SK-N-SH treated with all-trans-retinoic acid at 6 μM for 48 hours (cell line): ENCODE measurements at regions not wholly inside any gene's neighbourhood (a gene's known extent, or its start where the extent isn't known, plus 50 kb on each side); places are given as distances from the start of the nearest gene placed in this dataset.
A peak's percentile ranks its signal among the peaks of the same experiment; 100 is the strongest.
"Not testable (repeated sequence)": the region's sequence is repeated elsewhere in the genome, so short reads cannot be mapped to it uniquely, and the experiment has no call there.

Source experiments
- ATAC-seq: fragments of 200-7000 bp; cut with Tn5 transposase; 3 replicates; pipeline ENCODE4 v1.9.1; 2020; ENCODE audit warnings: mild to moderate bottlenecking, moderate library complexity
- ARNTL ChIP-seq: fragments of 450-650 bp; formaldehyde crosslinking; IDR thresholded peaks from 2 replicates; pipeline ENCODE4 v1.5.0; 2020; ENCODE audit warnings: low read depth, mild to moderate bottlenecking, moderate library complexity, borderline replicate concordance
- BACH2 ChIP-seq: fragments of 250-450 bp; sonication (Bioruptor Pico); IDR thresholded peaks from 2 replicates; pipeline ENCODE4 v1.9.0; 2021; ENCODE audit warnings: mild to moderate bottlenecking, borderline replicate concordance
- CSDC2 ChIP-seq: fragments of 250-450 bp; sonication (Bioruptor Pico); IDR thresholded peaks from 2 replicates; pipeline ENCODE4 v1.5.0; 2020; ENCODE audit warnings: mild to moderate bottlenecking, moderate library complexity
- ESRRG ChIP-seq: fragments of 250-450 bp; sonication (Bioruptor Pico); IDR thresholded peaks from 2 replicates; pipeline ENCODE4 v1.6.1; 2021; ENCODE audit warnings: mild to moderate bottlenecking
- GLIS3 ChIP-seq: fragments of 250-450 bp; sonication (Bioruptor Pico); IDR thresholded peaks from 2 replicates; pipeline ENCODE4 v1.5.0; 2020; ENCODE audit warnings: mild to moderate bottlenecking, moderate library complexity
- ISL1 ChIP-seq: fragments of 250-450 bp; sonication (Bioruptor Pico); IDR thresholded peaks from 2 replicates; pipeline ENCODE4 v2.1.2; 2022; ENCODE audit warnings: mild to moderate bottlenecking, moderate library complexity
- OSR1 ChIP-seq: fragments of 250-450 bp; sonication (Bioruptor Pico); IDR thresholded peaks from 2 replicates; pipeline ENCODE4 v1.8.0; 2022; ENCODE audit warnings: moderate library complexity, mild to moderate bottlenecking, inconsistent platforms
- RARB ChIP-seq: fragments of 250-450 bp; sonication (Bioruptor Pico); IDR thresholded peaks from 2 replicates; pipeline ENCODE4 v1.8.0; 2021; ENCODE audit warnings: mild to moderate bottlenecking, moderate library complexity
- SNAI2 ChIP-seq: fragments of 250-450 bp; sonication (Bioruptor Pico); IDR thresholded peaks from 2 replicates; pipeline ENCODE4 v1.5.0; 2020; ENCODE audit warnings: mild to moderate bottlenecking, moderate library complexity
- TCF4 ChIP-seq: fragments of 250-450 bp; sonication (Bioruptor Pico); IDR thresholded peaks from 2 replicates; pipeline ENCODE4 v1.8.0; 2021; ENCODE audit warnings: mild to moderate bottlenecking, moderate library complexity, borderline replicate concordance
- TOX ChIP-seq: fragments of 250-450 bp; sonication (Bioruptor Pico); IDR thresholded peaks from 2 replicates; pipeline ENCODE4 v1.8.0; 2021; ENCODE audit warnings: mild to moderate bottlenecking, moderate library complexity, borderline replicate concordance
- ZC3H10 ChIP-seq: fragments of 250-450 bp; sonication (Bioruptor Pico); IDR thresholded peaks from 2 replicates; pipeline ENCODE4 v1.5.1; 2021; ENCODE audit warnings: mild to moderate bottlenecking, moderate library complexity
- ZFP3 ChIP-seq: fragments of 250-450 bp; sonication (Bioruptor Pico); IDR thresholded peaks from 2 replicates; pipeline ENCODE4 v1.5.0; 2020; ENCODE audit warnings: mild to moderate bottlenecking, moderate library complexity
- ZFP30 ChIP-seq: fragments of 450-650 bp; formaldehyde crosslinking; IDR thresholded peaks from 2 replicates; pipeline ENCODE4 v1.5.0; 2022; ENCODE audit warnings: mild to moderate bottlenecking, moderate library complexity
- ZNF565 ChIP-seq: fragments of 450-650 bp; formaldehyde crosslinking; conservative IDR thresholded peaks from 2 replicates; pipeline ENCODE4 v1.5.0; 2020; ENCODE audit warnings: low read depth, mild to moderate bottlenecking, moderate library complexity
- ZNF8 ChIP-seq: fragments of 450-650 bp; formaldehyde crosslinking; IDR thresholded peaks from 2 replicates; pipeline ENCODE4 v1.5.0; 2020; ENCODE audit warnings: mild to moderate bottlenecking, moderate library complexity
- TF ChIP-seq, protein P1 (sequence below): fragments of 250-450 bp; sonication (Bioruptor Pico); IDR thresholded peaks from 2 replicates; pipeline ENCODE4 v1.8.0; 2020; ENCODE audit warnings: mild to moderate bottlenecking, moderate library complexity, borderline replicate concordance
- TF ChIP-seq, protein P2 (sequence below): fragments of 250-450 bp; sonication (Bioruptor Pico); IDR thresholded peaks from 2 replicates; pipeline ENCODE4 v1.5.0; 2020; ENCODE audit warnings: mild to moderate bottlenecking, moderate library complexity
- TF ChIP-seq, protein P3 (sequence below): fragments of 250-450 bp; sonication (Bioruptor Pico); IDR thresholded peaks from 2 replicates; pipeline ENCODE4 v1.5.1; 2020; ENCODE audit warnings: low read depth, mild to moderate bottlenecking, moderate library complexity
- TF ChIP-seq, protein P4 (sequence below): fragments of 250-450 bp; sonication (Bioruptor Pico); IDR thresholded peaks from 2 replicates; pipeline ENCODE4 v1.5.1; 2021; ENCODE audit warnings: mild to moderate bottlenecking, moderate library complexity
- TF ChIP-seq, protein P5 (sequence below): fragments of 250-450 bp; sonication (Bioruptor Pico); IDR thresholded peaks from 2 replicates; pipeline ENCODE4 v1.8.0; 2021; ENCODE audit warnings: low read depth, mild to moderate bottlenecking, moderate library complexity, borderline replicate concordance

DNA sequence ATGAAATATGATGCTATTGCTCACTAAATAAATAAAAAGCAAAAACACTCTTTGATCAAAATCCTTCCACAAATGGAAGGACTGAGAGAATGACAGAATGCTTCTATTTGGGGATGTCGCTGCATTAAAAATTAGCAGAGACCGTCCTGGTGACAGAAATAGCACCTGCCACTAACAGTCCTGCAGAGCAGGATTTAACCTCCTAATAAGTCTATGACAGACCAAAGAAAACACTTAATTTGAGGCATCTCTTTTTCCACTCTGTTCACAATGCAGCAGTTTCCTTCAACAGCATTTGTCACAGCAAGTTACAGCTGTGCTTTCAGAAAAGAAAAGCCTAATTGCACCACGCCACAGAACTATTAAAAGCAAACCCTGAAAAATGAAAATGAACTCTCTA lies 140.6 kb upstream of the BEND6 start (continued):
- TF ChIP-seq TOX (CRISPR knock-in tag), result no peak
- no peak for TF ChIP-seq SNAI2
- TF ChIP-seq GLIS3 (CRISPR knock-in tag), result no peak
- TF ChIP-seq ESRRG (CRISPR knock-in tag), result no peak
- TF ChIP-seq ZC3H10 (CRISPR knock-in tag), result no peak
- TF ChIP-seq, all 23 proteins: peak for 0

DNA sequence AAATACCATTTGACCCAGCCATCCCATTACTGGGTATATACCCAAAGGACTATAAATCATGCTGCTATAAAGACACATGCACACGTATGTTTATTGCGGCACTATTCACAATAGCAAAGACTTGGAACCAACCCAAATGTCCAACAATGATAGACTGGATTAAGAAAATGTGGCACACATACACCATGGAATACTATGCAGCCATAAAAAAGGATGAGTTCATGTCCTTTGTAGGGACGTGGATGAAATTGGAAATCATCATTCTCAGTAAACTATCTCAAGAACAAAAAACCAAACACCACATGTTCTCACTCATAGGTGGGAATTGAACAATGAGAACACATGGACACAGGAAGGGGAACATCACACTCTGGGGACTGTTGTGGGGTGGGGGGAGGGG lies 142.1 kb upstream of the BEND6 start:
- ATAC-seq, result not testable (repeated sequence)

DNA sequence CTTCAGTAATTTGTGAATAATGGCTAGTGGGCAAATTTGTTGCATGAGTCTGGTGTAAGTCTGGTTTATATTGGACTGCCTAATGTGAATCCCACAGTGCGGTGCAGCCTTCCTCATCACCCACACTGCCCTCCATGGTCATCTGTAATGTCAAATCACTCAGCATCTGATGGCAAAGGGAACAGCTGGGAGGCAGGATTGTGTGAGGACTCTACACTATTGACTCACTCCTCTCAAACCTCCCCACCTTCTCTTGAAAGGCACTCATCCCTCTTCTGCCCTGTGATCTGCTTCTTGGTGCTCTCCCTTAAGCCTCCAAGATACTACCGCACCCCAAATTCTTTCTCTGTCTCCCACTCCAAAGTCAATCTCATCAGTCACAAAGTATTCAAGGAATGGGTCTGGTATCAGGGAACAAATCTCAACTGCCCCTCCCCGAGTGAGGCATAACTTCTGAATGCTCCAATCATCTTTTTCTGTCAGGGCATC lies 146.0 kb upstream of the BEND6 start:
- peak; percentile 79 for ATAC-seq
- TF ChIP-seq ZC3H10 (CRISPR knock-in tag) (no peak), OSR1 (CRISPR knock-in tag) (no peak), ZFP30 (no peak), GLIS3 (CRISPR knock-in tag) (0 out of 2 replicates have a peak, but pooled peaks have one; percentile 7), ISL1 (CRISPR knock-in tag) (peak; percentile 55), BACH2 (no peak), ZNF8 (CRISPR knock-in tag) (no peak), SNAI2 (no peak), ZFP3 (CRISPR knock-in tag) (0 out of 2 replicates have a peak, but pooled peaks have one; percentile 60), ESRRG (CRISPR knock-in tag) (no peak)
- TF ChIP-seq, protein P1, sequence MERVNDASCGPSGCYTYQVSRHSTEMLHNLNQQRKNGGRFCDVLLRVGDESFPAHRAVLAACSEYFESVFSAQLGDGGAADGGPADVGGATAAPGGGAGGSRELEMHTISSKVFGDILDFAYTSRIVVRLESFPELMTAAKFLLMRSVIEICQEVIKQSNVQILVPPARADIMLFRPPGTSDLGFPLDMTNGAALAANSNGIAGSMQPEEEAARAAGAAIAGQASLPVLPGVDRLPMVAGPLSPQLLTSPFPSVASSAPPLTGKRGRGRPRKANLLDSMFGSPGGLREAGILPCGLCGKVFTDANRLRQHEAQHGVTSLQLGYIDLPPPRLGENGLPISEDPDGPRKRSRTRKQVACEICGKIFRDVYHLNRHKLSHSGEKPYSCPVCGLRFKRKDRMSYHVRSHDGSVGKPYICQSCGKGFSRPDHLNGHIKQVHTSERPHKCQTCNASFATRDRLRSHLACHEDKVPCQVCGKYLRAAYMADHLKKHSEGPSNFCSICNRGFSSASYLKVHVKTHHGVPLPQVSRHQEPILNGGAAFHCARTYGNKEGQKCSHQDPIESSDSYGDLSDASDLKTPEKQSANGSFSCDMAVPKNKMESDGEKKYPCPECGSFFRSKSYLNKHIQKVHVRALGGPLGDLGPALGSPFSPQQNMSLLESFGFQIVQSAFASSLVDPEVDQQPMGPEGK (CRISPR knock-in tag), result peak; percentile 64; the same call in 1 of the 2 replicates
- TF ChIP-seq, protein P2, sequence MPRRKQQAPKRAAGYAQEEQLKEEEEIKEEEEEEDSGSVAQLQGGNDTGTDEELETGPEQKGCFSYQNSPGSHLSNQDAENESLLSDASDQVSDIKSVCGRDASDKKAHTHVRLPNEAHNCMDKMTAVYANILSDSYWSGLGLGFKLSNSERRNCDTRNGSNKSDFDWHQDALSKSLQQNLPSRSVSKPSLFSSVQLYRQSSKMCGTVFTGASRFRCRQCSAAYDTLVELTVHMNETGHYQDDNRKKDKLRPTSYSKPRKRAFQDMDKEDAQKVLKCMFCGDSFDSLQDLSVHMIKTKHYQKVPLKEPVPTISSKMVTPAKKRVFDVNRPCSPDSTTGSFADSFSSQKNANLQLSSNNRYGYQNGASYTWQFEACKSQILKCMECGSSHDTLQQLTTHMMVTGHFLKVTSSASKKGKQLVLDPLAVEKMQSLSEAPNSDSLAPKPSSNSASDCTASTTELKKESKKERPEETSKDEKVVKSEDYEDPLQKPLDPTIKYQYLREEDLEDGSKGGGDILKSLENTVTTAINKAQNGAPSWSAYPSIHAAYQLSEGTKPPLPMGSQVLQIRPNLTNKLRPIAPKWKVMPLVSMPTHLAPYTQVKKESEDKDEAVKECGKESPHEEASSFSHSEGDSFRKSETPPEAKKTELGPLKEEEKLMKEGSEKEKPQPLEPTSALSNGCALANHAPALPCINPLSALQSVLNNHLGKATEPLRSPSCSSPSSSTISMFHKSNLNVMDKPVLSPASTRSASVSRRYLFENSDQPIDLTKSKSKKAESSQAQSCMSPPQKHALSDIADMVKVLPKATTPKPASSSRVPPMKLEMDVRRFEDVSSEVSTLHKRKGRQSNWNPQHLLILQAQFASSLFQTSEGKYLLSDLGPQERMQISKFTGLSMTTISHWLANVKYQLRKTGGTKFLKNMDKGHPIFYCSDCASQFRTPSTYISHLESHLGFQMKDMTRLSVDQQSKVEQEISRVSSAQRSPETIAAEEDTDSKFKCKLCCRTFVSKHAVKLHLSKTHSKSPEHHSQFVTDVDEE, result no peak
- TF ChIP-seq, protein P3, sequence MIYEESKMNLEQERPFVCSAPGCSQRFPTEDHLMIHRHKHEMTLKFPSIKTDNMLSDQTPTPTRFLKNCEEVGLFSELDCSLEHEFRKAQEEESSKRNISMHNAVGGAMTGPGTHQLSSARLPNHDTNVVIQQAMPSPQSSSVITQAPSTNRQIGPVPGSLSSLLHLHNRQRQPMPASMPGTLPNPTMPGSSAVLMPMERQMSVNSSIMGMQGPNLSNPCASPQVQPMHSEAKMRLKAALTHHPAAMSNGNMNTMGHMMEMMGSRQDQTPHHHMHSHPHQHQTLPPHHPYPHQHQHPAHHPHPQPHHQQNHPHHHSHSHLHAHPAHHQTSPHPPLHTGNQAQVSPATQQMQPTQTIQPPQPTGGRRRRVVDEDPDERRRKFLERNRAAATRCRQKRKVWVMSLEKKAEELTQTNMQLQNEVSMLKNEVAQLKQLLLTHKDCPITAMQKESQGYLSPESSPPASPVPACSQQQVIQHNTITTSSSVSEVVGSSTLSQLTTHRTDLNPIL, result no peak
- TF ChIP-seq, protein P4, sequence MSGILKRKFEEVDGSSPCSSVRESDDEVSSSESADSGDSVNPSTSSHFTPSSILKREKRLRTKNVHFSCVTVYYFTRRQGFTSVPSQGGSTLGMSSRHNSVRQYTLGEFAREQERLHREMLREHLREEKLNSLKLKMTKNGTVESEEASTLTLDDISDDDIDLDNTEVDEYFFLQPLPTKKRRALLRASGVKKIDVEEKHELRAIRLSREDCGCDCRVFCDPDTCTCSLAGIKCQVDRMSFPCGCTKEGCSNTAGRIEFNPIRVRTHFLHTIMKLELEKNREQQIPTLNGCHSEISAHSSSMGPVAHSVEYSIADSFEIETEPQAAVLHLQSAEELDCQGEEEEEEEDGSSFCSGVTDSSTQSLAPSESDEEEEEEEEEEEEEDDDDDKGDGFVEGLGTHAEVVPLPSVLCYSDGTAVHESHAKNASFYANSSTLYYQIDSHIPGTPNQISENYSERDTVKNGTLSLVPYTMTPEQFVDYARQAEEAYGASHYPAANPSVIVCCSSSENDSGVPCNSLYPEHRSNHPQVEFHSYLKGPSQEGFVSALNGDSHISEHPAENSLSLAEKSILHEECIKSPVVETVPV (CRISPR knock-in tag), result no peak
- TF ChIP-seq, protein P5, sequence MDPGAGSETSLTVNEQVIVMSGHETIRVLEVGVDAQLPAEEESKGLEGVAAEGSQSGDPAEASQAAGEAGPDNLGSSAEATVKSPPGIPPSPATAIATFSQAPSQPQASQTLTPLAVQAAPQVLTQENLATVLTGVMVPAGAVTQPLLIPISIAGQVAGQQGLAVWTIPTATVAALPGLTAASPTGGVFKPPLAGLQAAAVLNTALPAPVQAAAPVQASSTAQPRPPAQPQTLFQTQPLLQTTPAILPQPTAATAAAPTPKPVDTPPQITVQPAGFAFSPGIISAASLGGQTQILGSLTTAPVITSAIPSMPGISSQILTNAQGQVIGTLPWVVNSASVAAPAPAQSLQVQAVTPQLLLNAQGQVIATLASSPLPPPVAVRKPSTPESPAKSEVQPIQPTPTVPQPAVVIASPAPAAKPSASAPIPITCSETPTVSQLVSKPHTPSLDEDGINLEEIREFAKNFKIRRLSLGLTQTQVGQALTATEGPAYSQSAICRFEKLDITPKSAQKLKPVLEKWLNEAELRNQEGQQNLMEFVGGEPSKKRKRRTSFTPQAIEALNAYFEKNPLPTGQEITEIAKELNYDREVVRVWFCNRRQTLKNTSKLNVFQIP, result no peak

DNA sequence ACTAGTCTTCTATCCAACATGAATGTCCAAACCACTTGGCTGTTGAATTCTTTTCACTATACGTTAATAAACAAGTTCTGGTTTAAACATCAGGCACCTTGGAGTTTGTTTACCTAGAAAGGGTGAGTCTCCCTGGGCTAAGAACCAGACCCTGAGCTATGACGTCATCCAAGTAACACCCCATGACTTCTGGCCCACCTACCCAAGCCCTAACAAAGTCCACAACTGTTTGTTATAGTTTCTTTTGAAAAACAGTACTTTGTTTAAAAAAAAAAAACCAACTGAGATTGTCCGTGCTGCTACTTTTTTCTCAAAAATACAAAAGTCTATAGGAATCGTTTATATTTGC lies 146.9 kb upstream of the BEND6 start:
- ATAC-seq, result no peak
- TF ChIP-seq ISL1 (CRISPR knock-in tag), result no peak
- TF ChIP-seq GLIS3 (CRISPR knock-in tag), result no peak
- no peak for TF ChIP-seq TCF4 (CRISPR knock-in tag)
- no peak for TF ChIP-seq OSR1 (CRISPR knock-in tag)
- TF ChIP-seq, protein P5, result no peak
- no peak for TF ChIP-seq SNAI2
- TF ChIP-seq, protein P1 (CRISPR knock-in tag), result no peak
- TF ChIP-seq ZNF565 (CRISPR knock-in tag), result no peak
- no peak for TF ChIP-seq ZC3H10 (CRISPR knock-in tag)
- TF ChIP-seq ZFP30, result no peak
- TF ChIP-seq ARNTL, result no peak
- no peak for TF ChIP-seq RARB (CRISPR knock-in tag)
- TF ChIP-seq ESRRG (CRISPR knock-in tag), result no peak
- no peak for TF ChIP-seq CSDC2 (CRISPR knock-in tag)
- TF ChIP-seq, protein P4 (CRISPR knock-in tag), result no peak
- no peak for TF ChIP-seq ZNF8 (CRISPR knock-in tag)
- TF ChIP-seq TOX (CRISPR knock-in tag), result no peak
